Spleen (tissue), 11 donors: ENCODE measurements at regions not wholly inside any gene's neighbourhood (a gene's known extent, or its start where the extent isn't known, plus 50 kb on each side); places are given as distances from the start of the nearest gene placed in this dataset.

Experiments
- DNase-seq: peaks from one replicate; pipeline ENCODE4 v3.0.0-alpha.2; 2020
- H3K27ac ChIP-seq, 8 donors: fragments of 200-600 bp; sonication (generic) in 7 of 8; 1 replicate in 4 of 8; 2 replicates in 4 of 8; pipeline versions ENCODE4 v1.5.0 to v1.8.0; 2016 to 2021; ENCODE audit warnings: inconsistent platforms in 4 of 8, mild to moderate bottlenecking in 4 of 8, moderate library complexity in 1 of 8
- H3K27me3 ChIP-seq, 7 donors: fragments of 200-600 bp; sonication (generic) in 6 of 7; replicated peaks in 1 of 7; 1 replicate in 4 of 7; 2 replicates in 3 of 7; pipeline versions ENCODE4 v1.5.0 to v1.8.0; 2016 to 2021; ENCODE audit warnings: inconsistent platforms in 3 of 7, mild to moderate bottlenecking in 1 of 7
- H3K36me3 ChIP-seq, 6 donors: fragments of 200-600 bp; sonication (generic) in 5 of 6; 1 replicate in 4 of 6; 2 replicates in 2 of 6; pipeline versions ENCODE4 v1.5.0 to v1.8.0; 2016 to 2021; ENCODE audit warnings: inconsistent platforms in 2 of 6
- H3K4me1 ChIP-seq, 6 donors: fragments of 200-600 bp; sonication (generic) in 5 of 6; 1 replicate in 3 of 6; 2 replicates in 3 of 6; pipeline versions ENCODE4 v1.5.0 to v1.8.0; 2016 to 2021; ENCODE audit warnings: inconsistent platforms in 3 of 6
- H3K4me3 ChIP-seq, 8 donors: fragments of 200-600 bp; sonication (generic) in 7 of 8; 1 replicate in 4 of 8; 2 replicates in 4 of 8; pipeline versions ENCODE4 v1.5.0 to v1.8.0; 2016 to 2021; ENCODE audit warnings: inconsistent platforms in 4 of 8, mild to moderate bottlenecking in 4 of 8, moderate library complexity in 2 of 8
- H3K9me3 ChIP-seq, 8 donors: fragments of 200-600 bp; sonication (generic) in 7 of 8; 1 replicate in 4 of 8; 2 replicates in 4 of 8; pipeline versions ENCODE4 v1.5.0 to v1.8.0; 2016 to 2021; ENCODE audit warnings: inconsistent platforms in 4 of 8
- CTCF ChIP-seq, 11 experiments: fragments of 200-600 bp in 7 of 11; fragments of 450-650 bp in 4 of 11; sonication (generic) in 4 of 11; IDR thresholded peaks in 8 of 11; conservative IDR thresholded peaks in 3 of 11; 1 replicate in 7 of 11; 2 replicates in 4 of 11; pipeline versions ENCODE4 v1.4.0 to v1.8.0; 2016 to 2021; ENCODE audit warnings: antibody characterized with exemption in 11 of 11, inconsistent platforms in 4 of 11, mild to moderate bottlenecking in 1 of 11
- POLR2A ChIP-seq, 3 donors: fragments of 450-650 bp; IDR thresholded peaks; one replicate each; pipeline ENCODE4 v1.5.1; 2017; ENCODE audit warnings: antibody characterized with exemption in 3 of 3, mild to moderate bottlenecking in 1 of 3
- POLR2AphosphoS5 ChIP-seq, 3 donors: sonication (generic); formaldehyde crosslinking; IDR thresholded peaks; one replicate each; pipeline ENCODE4 v1.5.1; 2017; ENCODE audit warnings: antibody characterized with exemption in 3 of 3
- WGBS, 5 donors: extraction: QIAGEN DNeasy Blood & Tissue Kit in 3 of 5; methylation state at CpG; one replicate each; pipeline versions ENCODE4 v1.1.5 to v1.1.7; 2013 to 2018; 5-methylcytosine and 5-hydroxymethylcytosine counted together
- intact Hi-C: fragments of 100-400 bp; cut with DNase I; formaldehyde crosslinking; loops from one replicate; pipeline ENCODE4 v1.15.0; 2023; ENCODE audit warnings: low total_unique reads
- donor health status: healthy with polysubstance abuse.
- donor health status: DM: no; HTN: no; CAD: no; lungs with moderate emphysema.
- donor health status: DM: no; HTN: no; CAD: no.
- donor health status: Bipolar disorder and iron deficiency.
- donor health status: healthy.
- donor health status: DM: no; HTN: no; CAD: no.
- donor health status: DM: yes; HTN: yes; CAD: no.

- Histone ChIP-seq H3K36me3 (no peaks in the 10 kb centered on the region), H3K4me3 (no peak overlapping the region), H3K4me1 (no peaks in the 10 kb centered on the region), H3K9me3 (peaks cover 0 to 33% (median 5%) of the 10 kb centered on the region in 8 donors), H3K27ac (no peak overlapping the region), H3K27me3 (no peaks in the 10 kb centered on the region)
- no peak for DNase-seq
- 69 to 88% (median 78%) methylated on average over 3 of the region's 3 CpGs; no CpG with 5 or more reads in 1 of the 5 donors for WGBS, 5 donors
- TF ChIP-seq POLR2AphosphoS5 (IDR thresholded peaks at IDR 0.05) (no peak), CTCF (IDR thresholded peaks at IDR 0.05 in 8 of 11, conservative IDR thresholded peaks at IDR 0.05 in 3 of 11) (no peak), POLR2A (IDR thresholded peaks at IDR 0.05) (no peak)
- intact Hi-C loops: no loop called here
Measured at GRCh38 chr1:177384461-177384860, 213.7 kb downstream of the BRINP2 start.

- 71 to 88% (median 82%) methylated on average over 1 of the region's 1 CpG for WGBS, 5 donors
- no peaks in the 10 kb centered on the region for H3K27me3 ChIP-seq
- TF ChIP-seq CTCF (IDR thresholded peaks at IDR 0.05 in 8 of 11, conservative IDR thresholded peaks at IDR 0.05 in 3 of 11): no peak
- no peak for TF ChIP-seq POLR2AphosphoS5 (IDR thresholded peaks at IDR 0.05)
- TF ChIP-seq POLR2A (IDR thresholded peaks at IDR 0.05): no peak
- peaks cover 0 to 33% (median 5%) of the 10 kb centered on the region in 8 donors for H3K9me3 ChIP-seq
- no peak overlapping the region for H3K27ac ChIP-seq
- H3K4me1 ChIP-seq: no peaks in the 10 kb centered on the region
- intact Hi-C loops: no loop called here
- no peak overlapping the region for H3K4me3 ChIP-seq
- no peaks in the 10 kb centered on the region for H3K36me3 ChIP-seq
- DNase-seq: no peak
Measured at GRCh38 chr1:177383715-177384114, 213.0 kb downstream of the BRINP2 start.

GRCh38 chr1:177377866-177378265, 207.1 kb downstream of the BRINP2 start:
- intact Hi-C loops: no loop called here
- Histone ChIP-seq H3K4me3 (no peak overlapping the region), H3K27ac (no peak overlapping the region), H3K9me3 (peaks cover 0 to 30% (median 5%) of the 10 kb centered on the region in 8 donors), H3K36me3 (no peaks in the 10 kb centered on the region), H3K27me3 (no peaks in the 10 kb centered on the region), H3K4me1 (no peaks in the 10 kb centered on the region)
- WGBS, 5 donors: 64 to 76% (median 69%) methylated on average over 2 of the region's 2 CpGs
- no peak for DNase-seq
- no peak for TF ChIP-seq CTCF (IDR thresholded peaks at IDR 0.05 in 8 of 11, conservative IDR thresholded peaks at IDR 0.05 in 3 of 11)
- no peak for TF ChIP-seq POLR2A (IDR thresholded peaks at IDR 0.05)
- no peak for TF ChIP-seq POLR2AphosphoS5 (IDR thresholded peaks at IDR 0.05)

GRCh38 chr1:177368255-177368654, 197.5 kb downstream of the BRINP2 start:
- no peak for TF ChIP-seq CTCF (IDR thresholded peaks at IDR 0.05 in 8 of 11, conservative IDR thresholded peaks at IDR 0.05 in 3 of 11)
- no peak for TF ChIP-seq POLR2A (IDR thresholded peaks at IDR 0.05)
- TF ChIP-seq POLR2AphosphoS5 (IDR thresholded peaks at IDR 0.05): no peak
- Histone ChIP-seq H3K9me3 (no peaks in the 10 kb centered on the region), H3K4me1 (no peaks in the 10 kb centered on the region), H3K36me3 (no peaks in the 10 kb centered on the region), H3K27ac (no peak overlapping the region), H3K27me3 (no peaks in the 10 kb centered on the region), H3K4me3 (no peak overlapping the region)
- DNase-seq: no peak
- intact Hi-C loops: no loop called here
